HG03521 (cell line): ENCODE measurements at regions not wholly inside any gene's neighbourhood (a gene's known extent, or its start where the extent isn't known, plus 50 kb on each side); places are given as distances from the start of the nearest gene placed in this dataset.

Experiments used
- ATAC-seq: cut with Tn5 transposase; IDR thresholded peaks from one replicate; pipeline ENCODE4 v1.9.1; 2021; ENCODE audit warnings: mild to moderate bottlenecking, moderate library complexity; ENCODE audit not compliant: unreplicated experiment

DNA sequence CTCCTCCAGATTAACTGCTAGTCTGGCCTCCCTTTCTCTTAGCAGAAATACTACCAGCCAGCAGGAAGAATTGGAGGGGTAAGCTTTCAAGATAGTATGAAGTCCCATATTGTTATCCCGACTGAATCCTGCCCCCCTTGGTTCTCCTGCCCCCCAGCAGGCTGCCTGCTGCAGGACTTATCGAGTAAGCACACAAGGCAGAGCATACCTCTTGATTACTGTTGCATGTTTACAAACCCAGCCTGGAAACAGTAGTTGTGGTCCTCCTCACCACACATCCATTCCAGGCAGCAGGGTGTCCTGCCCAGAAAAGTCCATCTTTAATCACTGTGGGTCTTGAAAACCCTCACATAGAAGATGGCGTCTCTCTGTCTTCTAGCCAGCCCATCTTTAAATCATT lies 66.8 kb upstream of the PPP2R3A start:
- no peak for ATAC-seq

DNA sequence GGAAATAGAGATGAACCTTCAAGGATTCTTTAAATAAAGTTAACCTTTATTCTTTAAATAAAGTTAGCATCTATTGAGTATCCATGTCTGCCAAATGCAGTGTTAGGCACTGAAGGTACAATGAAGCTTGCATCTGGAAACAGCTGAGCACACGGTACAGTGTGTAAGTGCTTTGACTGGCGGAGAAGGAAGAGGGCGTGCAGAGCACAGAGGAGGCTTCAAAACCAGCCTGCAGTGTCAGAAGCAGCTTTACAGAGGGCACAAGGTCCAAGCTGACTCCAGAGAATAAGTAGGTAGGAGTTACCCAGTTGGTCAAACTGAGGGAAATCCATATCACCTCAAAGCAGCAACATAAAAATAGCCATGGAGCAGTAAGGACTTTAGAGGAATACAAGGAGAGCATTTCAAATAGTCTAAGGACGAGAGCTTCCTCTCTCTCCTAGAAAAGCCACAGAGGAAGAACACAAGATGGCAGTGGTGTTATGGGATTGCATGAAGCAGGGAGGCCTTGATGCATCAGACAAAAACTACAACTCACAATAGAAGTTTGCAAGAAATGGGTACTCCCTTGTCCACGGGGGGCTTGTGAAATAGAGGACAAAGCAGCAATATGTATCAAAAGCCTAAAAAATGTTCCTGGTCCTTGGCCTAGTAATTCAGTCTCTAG lies 60.3 kb upstream of the PPP2R3A start:
- ATAC-seq = no peak

GRCh38 chr3:135907422-135908165 lies 57.9 kb upstream of the PPP2R3A start:
- ATAC-seq = no peak

GRCh38 chr3:135908225-135908624 lies 57.3 kb upstream of the PPP2R3A start:
- no peak for ATAC-seq

GRCh38 chr3:135908737-135909136 lies 56.8 kb upstream of the PPP2R3A start:
- no peak for ATAC-seq

DNA sequence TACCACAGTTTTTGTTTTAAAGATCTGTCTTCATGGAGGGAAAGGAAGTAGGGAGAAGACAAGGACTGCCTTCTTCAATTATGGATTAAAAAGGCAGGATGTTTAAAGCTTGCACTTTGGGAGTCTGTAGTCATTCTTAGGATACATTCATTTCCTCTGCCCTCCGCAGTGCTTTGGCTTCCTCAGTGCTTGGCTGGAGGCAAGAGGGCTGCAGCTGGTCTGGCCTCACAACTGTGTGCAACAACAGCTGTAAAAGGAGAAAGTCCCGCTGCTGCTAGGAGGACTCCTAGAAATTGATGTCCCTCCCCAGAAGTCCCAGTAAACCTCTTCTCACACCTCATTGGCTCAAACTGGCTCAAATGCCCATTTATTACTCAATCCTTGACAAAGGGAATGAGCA lies 54.4 kb upstream of the PPP2R3A start:
- no peak for ATAC-seq

DNA sequence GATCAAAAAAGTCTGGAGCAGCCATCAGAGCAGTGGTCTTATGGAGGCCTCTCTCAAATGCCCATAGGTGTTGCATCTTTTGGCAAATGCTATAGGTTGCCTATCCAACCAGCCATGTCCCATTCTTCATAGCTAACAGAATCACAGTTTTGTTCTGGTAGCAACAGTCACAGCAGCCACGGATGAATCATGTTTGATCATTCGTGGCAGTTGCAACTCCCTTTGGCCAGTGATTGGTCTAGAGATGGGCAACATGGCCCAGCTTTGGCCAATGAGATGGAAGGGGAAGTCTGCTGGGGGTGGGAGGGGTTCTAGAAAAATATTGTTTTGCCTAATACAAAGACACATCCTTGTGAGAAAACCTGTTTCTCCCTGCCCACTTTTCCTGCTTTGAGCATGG lies 50.3 kb upstream of the PPP2R3A start:
- ATAC-seq = no peak
